ENCODE measurements at regions not wholly inside any gene's neighbourhood (a gene's known extent, or its start where the extent isn't known, plus 50 kb on each side); places are given as distances from the start of the nearest gene placed in this dataset.

- Histone ChIP-seq H3K36me3 (ENCODE audit: insufficient read depth, low read length) (no peaks in the 10 kb centered on the region), H3K27ac (ENCODE audit: low read length) (no peak overlapping the region)
- no peak for ATAC-seq (ENCODE audit: insufficient read depth, low read depth)
Measured at GRCh38 chr18:8963876-8964275, 138.6 kb upstream of the NDUFV2 start.

GRCh38 chr18:8965398-8965797 is 137.1 kb upstream of the NDUFV2 start:
- Histone ChIP-seq H3K27me3 (ENCODE audit: insufficient read depth, low read length, poor library complexity) (no peaks in the 10 kb centered on the region), H3K79me2 (ENCODE audit: insufficient read depth, low read length) (no peaks in the 10 kb centered on the region), H3K4me2 (ENCODE audit: insufficient read depth, low read length) (no peak overlapping the region), H3K4me1 (ENCODE audit: insufficient read depth, low read length) (no peaks in the 10 kb centered on the region), H3K4me3 (ENCODE audit: low read depth in 1 of 2, low read length in 2 of 2) (no peak overlapping the region), H3K27ac (ENCODE audit: low read length) (no peak overlapping the region), H2AFZ (ENCODE audit: low read depth, low read length) (no peak overlapping the region), H4K20me1 (ENCODE audit: insufficient read depth, low read length) (no peaks in the 10 kb centered on the region), H3K9me3 (ENCODE audit: insufficient read depth, low read length, severe bottlenecking) (no peaks in the 10 kb centered on the region), H3K36me3 (ENCODE audit: insufficient read depth, low read length) (no peaks in the 10 kb centered on the region), H3K9ac (ENCODE audit: low read depth, low read length) (no peak overlapping the region)
- TF ChIP-seq, protein P1, sequence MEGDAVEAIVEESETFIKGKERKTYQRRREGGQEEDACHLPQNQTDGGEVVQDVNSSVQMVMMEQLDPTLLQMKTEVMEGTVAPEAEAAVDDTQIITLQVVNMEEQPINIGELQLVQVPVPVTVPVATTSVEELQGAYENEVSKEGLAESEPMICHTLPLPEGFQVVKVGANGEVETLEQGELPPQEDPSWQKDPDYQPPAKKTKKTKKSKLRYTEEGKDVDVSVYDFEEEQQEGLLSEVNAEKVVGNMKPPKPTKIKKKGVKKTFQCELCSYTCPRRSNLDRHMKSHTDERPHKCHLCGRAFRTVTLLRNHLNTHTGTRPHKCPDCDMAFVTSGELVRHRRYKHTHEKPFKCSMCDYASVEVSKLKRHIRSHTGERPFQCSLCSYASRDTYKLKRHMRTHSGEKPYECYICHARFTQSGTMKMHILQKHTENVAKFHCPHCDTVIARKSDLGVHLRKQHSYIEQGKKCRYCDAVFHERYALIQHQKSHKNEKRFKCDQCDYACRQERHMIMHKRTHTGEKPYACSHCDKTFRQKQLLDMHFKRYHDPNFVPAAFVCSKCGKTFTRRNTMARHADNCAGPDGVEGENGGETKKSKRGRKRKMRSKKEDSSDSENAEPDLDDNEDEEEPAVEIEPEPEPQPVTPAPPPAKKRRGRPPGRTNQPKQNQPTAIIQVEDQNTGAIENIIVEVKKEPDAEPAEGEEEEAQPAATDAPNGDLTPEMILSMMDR (IDR thresholded peaks at IDR 0.05; ENCODE audit: borderline replicate concordance, extremely low read depth, low read length, poor library complexity, severe bottlenecking) = no peak
- TF ChIP-seq EZH2 (IDR thresholded peaks at IDR 0.05; ENCODE audit: borderline replicate concordance, low read depth, low read length, severe bottlenecking) = no peak
- DNase-seq (no peak), ATAC-seq (ENCODE audit: insufficient read depth, low read depth) (no peak)

More at GRCh38 chr18:8963876-8964275, 138.6 kb upstream of the NDUFV2 start:
- Histone ChIP-seq H2AFZ (ENCODE audit: low read depth, low read length) (no peak overlapping the region), H3K4me1 (ENCODE audit: insufficient read depth, low read length) (no peaks in the 10 kb centered on the region), H4K20me1 (ENCODE audit: insufficient read depth, low read length) (no peaks in the 10 kb centered on the region), H3K79me2 (ENCODE audit: insufficient read depth, low read length) (no peaks in the 10 kb centered on the region), H3K9ac (ENCODE audit: low read depth, low read length) (no peak overlapping the region), H3K9me3 (ENCODE audit: insufficient read depth, low read length, severe bottlenecking) (no peaks in the 10 kb centered on the region), H3K27me3 (ENCODE audit: insufficient read depth, low read length, poor library complexity) (no peaks in the 10 kb centered on the region), H3K4me2 (ENCODE audit: insufficient read depth, low read length) (no peak overlapping the region), H3K4me3 (ENCODE audit: low read depth in 1 of 2, low read length in 2 of 2) (no peak overlapping the region)
- no peak for DNase-seq
- TF ChIP-seq EZH2 (IDR thresholded peaks at IDR 0.05; ENCODE audit: borderline replicate concordance, low read depth, low read length, severe bottlenecking) = no peak
- TF ChIP-seq, protein P1 (IDR thresholded peaks at IDR 0.05; ENCODE audit: borderline replicate concordance, extremely low read depth, low read length, poor library complexity, severe bottlenecking) = no peak

DNA sequence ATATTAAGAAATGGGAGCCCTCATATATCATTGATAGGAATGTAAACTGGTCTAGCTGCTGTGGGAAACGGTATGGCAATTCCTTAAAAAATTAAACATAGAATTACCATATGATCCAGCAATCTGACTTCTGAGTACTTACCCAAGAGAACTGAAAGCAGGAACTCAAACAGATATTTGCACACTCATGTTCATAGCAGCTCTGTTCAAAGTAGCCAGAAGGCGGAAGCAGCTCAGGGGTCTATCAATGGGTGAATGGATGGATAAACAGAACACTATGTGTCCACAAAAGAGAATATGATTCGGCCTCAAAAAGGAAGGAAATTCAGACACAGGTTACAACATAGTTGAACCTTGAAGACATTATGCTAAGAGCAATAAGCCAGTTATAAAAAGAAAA is 135.7 kb upstream of the NDUFV2 start:
- DNase-seq (no peak), ATAC-seq (ENCODE audit: insufficient read depth, low read depth) (no peak)
- H2AFZ ChIP-seq (ENCODE audit: low read depth, low read length) = no peak overlapping the region
- no peaks in the 10 kb centered on the region for H4K20me1 ChIP-seq (ENCODE audit: insufficient read depth, low read length)
- H3K4me2 ChIP-seq (ENCODE audit: insufficient read depth, low read length) = no peak overlapping the region
- H3K4me1 ChIP-seq (ENCODE audit: insufficient read depth, low read length) = no peaks in the 10 kb centered on the region
- H3K4me3 ChIP-seq (ENCODE audit: low read depth in 1 of 2, low read length in 2 of 2) = no peak overlapping the region
- TF ChIP-seq, protein P1 (IDR thresholded peaks at IDR 0.05; ENCODE audit: borderline replicate concordance, extremely low read depth, low read length, poor library complexity, severe bottlenecking) = no peak
- no peak for TF ChIP-seq EZH2 (IDR thresholded peaks at IDR 0.05; ENCODE audit: borderline replicate concordance, low read depth, low read length, severe bottlenecking)
- no peak overlapping the region for H3K9ac ChIP-seq (ENCODE audit: low read depth, low read length)
- H3K9me3 ChIP-seq (ENCODE audit: insufficient read depth, low read length, severe bottlenecking) = no peaks in the 10 kb centered on the region
- H3K27me3 ChIP-seq (ENCODE audit: insufficient read depth, low read length, poor library complexity) = no peaks in the 10 kb centered on the region
- H3K27ac ChIP-seq (ENCODE audit: low read length) = no peak overlapping the region
- H3K36me3 ChIP-seq (ENCODE audit: insufficient read depth, low read length) = no peaks in the 10 kb centered on the region
- H3K79me2 ChIP-seq (ENCODE audit: insufficient read depth, low read length) = no peaks in the 10 kb centered on the region

DNA sequence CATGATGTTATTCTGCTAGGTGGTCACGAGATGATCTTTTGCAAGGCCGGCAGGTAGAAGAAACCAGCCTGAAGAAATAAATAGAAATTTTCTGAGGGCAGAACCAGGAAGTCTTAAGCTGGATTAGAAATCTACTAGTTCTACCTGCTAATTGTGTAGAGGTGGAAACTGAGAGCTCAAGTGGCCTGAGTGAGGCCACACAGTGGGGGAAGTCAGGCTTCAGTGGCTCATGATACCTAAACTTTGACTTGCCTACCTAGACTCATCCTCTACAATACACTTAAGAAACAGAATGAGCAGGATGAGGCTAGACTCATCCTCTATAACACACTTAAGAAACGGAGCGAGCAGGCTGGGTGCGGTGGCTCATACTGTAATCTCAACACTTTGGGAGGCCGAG is 134.9 kb upstream of the NDUFV2 start:
- Histone ChIP-seq H3K27me3 (ENCODE audit: insufficient read depth, low read length, poor library complexity) (no peaks in the 10 kb centered on the region), H3K9me3 (ENCODE audit: insufficient read depth, low read length, severe bottlenecking) (no peaks in the 10 kb centered on the region), H3K36me3 (ENCODE audit: insufficient read depth, low read length) (no peaks in the 10 kb centered on the region), H4K20me1 (ENCODE audit: insufficient read depth, low read length) (no peaks in the 10 kb centered on the region), H3K27ac (ENCODE audit: low read length) (no peak overlapping the region), H3K4me2 (ENCODE audit: insufficient read depth, low read length) (no peak overlapping the region), H3K4me3 (ENCODE audit: low read depth in 1 of 2, low read length in 2 of 2) (no peak overlapping the region), H3K4me1 (ENCODE audit: insufficient read depth, low read length) (no peaks in the 10 kb centered on the region), H3K9ac (ENCODE audit: low read depth, low read length) (no peak overlapping the region), H2AFZ (ENCODE audit: low read depth, low read length) (no peak overlapping the region), H3K79me2 (ENCODE audit: insufficient read depth, low read length) (no peaks in the 10 kb centered on the region)
- ATAC-seq (ENCODE audit: insufficient read depth, low read depth) = no peak
- TF ChIP-seq, protein P1 (IDR thresholded peaks at IDR 0.05; ENCODE audit: borderline replicate concordance, extremely low read depth, low read length, poor library complexity, severe bottlenecking) = no peak
- TF ChIP-seq EZH2 (IDR thresholded peaks at IDR 0.05; ENCODE audit: borderline replicate concordance, low read depth, low read length, severe bottlenecking) = no peak
- DNase-seq = no peak

All from DND-41 (cell line).